C4-2B (cell line): ENCODE measurements at regions not wholly inside any gene's neighbourhood (a gene's known extent, or its start where the extent isn't known, plus 50 kb on each side); places are given as distances from the start of the nearest gene placed in this dataset.
"Not testable (repeated sequence)": the region's sequence is repeated elsewhere in the genome, so short reads cannot be mapped to it uniquely, and the experiment has no call there.

Experiments used
- ZFX ChIP-seq: fragments of 450-650 bp; IDR thresholded peaks from 2 replicates; pipeline ENCODE4 v1.6.1; 2017
- TF ChIP-seq, protein P1 (sequence below): fragments of 450-650 bp; conservative IDR thresholded peaks from 2 replicates; pipeline ENCODE4 v1.5.1; 2017; ENCODE audit warnings: mild to moderate bottlenecking

DNA sequence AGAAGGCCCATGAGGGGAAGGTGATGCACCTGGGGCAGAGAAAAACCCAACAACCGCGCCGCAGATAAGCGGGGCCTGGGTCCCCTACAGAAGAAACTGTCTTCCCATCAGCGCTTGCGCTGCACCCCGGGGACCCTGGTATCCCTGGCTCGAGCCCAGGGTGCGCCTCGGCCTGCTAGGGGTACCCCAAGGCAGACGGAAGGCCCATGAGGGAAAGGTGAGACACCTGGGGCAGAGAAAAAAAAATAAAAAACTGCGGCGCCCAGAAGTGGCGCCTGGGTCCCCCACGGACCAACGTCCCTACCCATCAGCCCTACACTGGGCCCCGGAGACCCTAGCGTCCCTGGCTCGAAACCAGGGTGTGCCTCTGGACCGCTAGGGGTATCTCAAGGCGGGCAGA is 190.8 kb downstream of the POTEM start:
- TF ChIP-seq, protein P1, sequence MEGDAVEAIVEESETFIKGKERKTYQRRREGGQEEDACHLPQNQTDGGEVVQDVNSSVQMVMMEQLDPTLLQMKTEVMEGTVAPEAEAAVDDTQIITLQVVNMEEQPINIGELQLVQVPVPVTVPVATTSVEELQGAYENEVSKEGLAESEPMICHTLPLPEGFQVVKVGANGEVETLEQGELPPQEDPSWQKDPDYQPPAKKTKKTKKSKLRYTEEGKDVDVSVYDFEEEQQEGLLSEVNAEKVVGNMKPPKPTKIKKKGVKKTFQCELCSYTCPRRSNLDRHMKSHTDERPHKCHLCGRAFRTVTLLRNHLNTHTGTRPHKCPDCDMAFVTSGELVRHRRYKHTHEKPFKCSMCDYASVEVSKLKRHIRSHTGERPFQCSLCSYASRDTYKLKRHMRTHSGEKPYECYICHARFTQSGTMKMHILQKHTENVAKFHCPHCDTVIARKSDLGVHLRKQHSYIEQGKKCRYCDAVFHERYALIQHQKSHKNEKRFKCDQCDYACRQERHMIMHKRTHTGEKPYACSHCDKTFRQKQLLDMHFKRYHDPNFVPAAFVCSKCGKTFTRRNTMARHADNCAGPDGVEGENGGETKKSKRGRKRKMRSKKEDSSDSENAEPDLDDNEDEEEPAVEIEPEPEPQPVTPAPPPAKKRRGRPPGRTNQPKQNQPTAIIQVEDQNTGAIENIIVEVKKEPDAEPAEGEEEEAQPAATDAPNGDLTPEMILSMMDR, result not testable (repeated sequence)
- not testable (repeated sequence) for TF ChIP-seq ZFX
